ENCODE measurements at regions not wholly inside any gene's neighbourhood (a gene's known extent, or its start where the extent isn't known, plus 50 kb on each side); places are given as distances from the start of the nearest gene placed in this dataset.
A peak's percentile ranks its signal among the peaks of the same experiment; 100 is the strongest.
"Not testable (repeated sequence)": the region's sequence is repeated elsewhere in the genome, so short reads cannot be mapped to it uniquely, and the experiment has no call there.

DNA sequence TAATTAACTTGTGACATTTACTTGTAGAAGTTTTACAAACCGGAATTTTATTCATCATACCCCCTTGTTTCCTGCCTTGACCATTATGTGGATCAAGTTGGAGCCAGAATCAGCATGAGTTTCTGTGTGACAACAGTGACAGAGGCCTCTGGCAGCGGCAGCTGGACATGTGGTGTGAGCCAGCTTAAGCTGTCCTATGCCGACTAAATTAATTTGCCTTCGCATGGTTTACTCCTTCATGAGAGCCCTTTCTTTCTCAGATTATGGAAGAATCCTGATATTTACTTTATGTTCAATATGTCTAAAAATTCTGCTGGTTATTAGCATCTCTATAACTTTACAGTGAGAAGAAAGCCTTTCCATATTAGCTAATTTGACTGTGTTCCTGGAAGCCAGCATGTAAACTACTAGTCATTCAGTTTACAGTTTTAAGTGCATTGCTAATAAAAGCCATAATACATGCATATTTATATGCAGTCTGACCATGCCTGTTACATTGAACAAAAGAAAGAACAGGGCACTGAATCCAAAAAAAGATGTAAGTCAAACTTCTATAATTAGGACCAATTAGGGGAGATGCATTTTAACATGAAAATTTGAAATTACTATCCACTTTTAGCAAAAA lies 495.8 kb upstream of the ACVR2A start:
- DNase-seq, result peak; percentile 41

DNA sequence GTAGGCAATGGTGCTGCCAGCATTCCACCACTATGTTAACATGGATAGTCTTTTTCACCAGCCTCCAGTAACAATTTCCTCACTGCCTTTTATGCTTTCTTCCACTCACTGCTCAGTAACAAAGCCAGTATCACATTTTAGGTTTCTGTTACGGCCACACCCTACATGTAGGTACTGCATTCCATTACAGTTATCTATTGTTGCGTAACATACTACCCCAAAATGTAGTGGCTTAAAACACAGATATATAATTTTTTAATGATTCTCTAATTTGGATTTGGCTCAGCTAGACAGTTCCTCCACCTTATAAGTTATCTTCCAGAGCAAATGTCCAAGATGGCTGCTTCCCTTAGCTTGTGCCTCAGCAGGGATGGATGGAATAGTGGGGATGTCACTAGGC lies 498.7 kb upstream of the ACVR2A start:
- no peak for DNase-seq

DNA sequence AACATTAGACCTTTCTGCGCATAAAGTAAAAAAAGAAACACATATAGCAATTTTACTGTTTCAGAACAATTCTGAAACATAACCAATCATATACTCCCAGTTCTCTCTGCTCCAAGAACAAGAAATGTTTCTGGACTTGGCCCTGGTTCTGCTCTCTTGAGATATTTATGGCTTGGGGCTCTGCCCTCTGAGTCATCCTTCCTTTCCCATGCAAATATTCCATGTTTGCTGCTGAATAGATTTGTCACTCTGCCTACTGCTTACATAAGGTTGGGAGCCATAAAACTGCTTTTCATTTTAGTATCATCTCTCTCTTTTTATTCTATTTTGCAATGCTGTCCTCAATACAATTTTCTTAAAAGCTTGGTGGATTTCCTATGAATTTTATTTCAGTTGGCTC lies 499.6 kb upstream of the ACVR2A start:
- no peak for DNase-seq

DNA sequence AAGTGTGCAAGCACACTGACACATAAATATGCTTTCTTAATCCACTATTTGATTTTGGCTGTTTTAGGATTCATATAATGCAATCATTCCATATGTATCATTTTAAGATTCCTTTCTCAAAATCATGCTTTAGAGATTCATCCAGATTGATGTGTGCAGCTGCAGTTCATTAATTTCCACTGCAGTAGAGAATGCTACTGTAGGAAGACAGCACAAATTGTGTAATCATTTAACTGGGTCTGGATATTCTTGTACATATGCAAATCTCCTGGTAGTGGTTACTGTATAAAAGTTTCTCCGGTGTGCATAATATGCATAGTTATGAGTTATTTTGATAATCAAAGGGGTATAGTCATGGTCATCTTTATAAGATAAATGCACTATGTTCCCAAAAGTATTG lies 502.5 kb upstream of the ACVR2A start:
- no peak for DNase-seq

DNA sequence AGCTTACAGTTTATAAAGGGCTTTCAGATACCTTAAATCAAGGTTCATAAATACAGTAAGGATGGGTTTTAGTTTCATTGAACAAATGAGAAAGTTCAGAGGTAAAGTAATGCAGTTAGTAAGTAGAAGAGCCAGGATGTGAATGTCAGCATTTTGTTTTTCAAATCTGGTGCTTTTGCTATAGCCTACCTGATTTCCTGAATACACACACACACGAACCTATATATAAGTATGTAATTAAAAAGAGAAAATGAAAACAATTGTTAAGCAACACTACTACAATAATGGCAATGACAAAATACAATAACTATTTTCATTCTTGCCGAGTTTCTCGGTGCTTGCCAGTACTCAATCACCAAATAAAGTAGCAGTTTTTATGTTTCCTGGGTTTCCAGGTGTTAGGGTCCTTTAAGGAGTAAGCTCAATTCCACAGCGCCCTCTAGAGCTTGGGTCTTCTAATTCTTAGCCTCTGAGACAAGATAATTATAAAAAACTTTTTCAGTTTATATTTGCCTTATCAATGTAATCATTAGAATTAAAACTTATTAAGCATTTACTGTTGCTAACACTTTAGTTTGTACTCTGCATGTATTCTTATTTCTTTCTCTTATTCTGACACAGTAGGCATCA lies 512.9 kb upstream of the ACVR2A start:
- DNase-seq, result peak; percentile 41

DNA sequence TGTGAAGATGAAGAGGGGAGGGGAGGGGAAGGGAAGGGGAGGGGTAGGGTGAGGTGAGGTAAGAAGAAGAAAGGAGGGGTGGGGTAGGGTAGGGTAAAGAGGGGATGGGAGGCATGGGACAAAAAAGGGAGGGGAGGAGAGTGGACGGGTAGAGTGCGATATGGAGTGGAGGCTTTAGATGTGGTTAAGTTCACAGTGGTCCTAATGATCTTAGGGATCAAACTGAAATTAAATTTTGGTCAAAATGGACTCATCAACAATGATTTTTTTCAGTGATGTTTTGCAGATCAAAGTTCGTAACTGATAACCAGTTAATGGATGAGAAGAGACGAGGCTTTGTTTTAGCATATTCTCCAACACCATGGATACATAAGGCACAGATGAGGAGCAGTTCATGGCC lies 513.9 kb upstream of the ACVR2A start:
- no peak for DNase-seq

DNA sequence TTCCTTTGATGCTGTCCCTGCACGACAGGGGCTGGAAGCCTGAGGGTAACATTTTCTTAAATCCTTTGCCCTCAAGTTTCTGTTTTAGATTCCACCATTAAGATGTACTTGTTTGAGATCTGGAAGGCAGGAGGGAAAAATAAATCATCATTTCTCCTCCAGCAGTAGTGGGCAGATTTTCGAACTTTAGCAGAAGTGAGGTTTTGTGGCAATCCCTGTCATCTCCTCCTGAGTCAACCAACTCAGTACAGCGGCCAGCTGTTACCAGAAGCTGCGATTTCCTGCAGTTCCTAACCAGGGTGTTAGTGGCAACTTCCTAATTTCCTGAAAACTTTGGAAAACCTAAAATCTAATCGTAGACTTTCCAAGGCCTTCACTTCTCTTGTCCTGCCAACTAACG lies 517.2 kb upstream of the ACVR2A start:
- no peak for DNase-seq

DNA sequence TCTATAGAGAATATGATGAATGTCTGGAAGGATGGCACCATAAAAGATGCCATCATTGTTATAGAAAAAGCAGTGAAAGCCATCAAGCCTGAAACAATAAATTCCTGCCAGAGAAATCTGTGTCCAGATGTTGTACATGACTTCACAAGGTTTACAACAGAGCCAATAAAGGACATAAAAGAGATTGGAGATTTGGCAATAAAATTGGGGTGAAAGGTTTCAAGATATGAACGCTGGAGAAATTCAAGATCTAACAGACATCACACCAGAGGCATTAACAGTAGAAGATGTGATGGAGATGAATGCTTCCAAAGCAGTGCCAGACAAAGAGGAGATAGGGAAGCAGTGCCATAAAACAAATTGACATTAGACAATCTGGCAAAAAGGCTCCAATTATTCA lies 518.8 kb upstream of the ACVR2A start:
- DNase-seq, result no peak

DNA sequence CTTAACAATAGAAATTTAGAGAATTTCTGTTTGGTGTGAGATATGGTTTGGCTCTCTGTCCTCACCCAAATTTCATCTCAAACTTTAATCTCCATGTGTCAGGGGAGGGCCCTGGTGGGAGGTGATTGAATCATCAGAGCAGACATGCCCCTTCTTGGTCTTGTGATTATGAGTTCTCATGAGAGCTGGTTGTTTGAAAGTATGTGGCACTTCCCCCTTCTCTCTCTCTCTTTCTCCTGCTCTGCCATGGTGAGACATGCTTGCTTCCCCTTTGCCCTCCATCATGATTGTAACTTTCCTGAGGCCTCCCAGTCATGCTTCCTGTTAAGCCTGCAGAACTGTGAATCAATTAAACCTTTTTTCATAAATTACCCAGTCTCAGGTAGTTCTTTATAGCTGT lies 524.7 kb upstream of the ACVR2A start:
- no peak for DNase-seq

DNA sequence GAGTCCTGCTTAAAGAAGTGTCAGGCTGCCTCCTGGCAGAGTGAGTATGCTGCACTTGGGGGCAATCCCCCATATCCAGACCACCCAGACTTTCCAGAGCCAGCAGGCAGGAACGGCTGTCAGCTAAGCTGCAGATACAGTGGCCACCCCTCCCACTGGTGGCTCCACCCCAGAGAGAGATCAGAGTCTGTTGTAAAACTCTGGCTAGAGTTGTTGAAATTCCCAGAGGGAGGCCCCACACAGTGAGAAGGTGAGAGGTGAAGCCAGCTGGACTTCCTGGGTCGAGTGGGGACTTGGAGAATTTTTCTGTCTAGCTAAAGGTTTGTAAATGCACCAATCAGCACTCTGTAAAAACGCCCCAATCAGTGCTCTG lies 533.8 kb upstream of the ACVR2A start:
- no peak for DNase-seq

DNA sequence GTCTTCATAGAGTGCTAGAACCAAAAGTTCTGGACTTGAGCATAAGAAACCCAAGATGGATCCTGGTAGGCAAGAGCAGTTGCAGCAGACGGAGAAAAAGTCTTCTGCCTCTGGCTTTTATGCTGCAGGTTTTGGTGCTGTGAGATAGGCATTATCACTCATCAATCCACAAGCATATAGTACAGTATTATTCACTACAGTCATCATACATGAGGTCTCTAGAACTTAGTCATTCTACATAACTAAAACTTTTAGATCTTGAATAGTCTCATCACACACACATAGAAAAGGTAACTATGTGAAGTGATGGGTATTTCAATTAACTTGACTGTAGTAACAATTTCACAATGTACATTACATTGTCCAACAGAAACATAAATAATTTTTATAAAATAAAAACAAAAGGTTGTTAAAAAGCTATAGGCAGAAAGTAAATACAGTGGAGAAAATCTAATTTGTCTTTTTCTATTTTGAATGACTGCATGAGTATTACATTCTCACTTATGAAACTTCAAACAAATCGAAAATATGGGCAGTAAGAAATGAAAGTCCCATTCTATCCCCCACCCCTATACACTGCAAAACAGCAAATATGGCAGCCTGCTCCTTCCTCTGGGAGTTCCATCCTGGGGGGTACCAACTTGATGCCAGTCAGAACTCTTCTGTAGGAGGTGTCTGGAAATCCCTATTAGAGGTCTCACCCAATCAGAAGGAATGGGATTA lies 534.3 kb upstream of the ACVR2A start:
- DNase-seq, result no peak

DNA sequence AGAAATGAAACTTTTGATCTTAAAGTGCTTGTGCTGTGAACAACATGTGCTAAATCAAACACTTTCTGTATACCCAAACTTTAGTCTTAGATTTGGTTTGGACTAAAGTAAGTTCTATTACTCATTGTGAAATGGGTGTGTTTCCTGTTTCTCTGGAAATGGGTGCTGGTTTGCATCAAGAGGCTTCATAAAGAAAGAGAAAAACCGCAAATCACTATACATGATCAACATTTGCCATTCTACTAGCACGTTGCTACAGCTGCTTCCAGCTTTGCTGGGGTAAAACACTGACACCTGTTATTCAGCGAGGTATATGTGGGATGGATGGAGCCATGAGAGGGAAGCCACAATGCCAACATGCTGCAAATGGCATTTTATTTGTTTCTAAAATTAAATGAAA lies 547.0 kb upstream of the ACVR2A start:
- DNase-seq, result no peak

DNA sequence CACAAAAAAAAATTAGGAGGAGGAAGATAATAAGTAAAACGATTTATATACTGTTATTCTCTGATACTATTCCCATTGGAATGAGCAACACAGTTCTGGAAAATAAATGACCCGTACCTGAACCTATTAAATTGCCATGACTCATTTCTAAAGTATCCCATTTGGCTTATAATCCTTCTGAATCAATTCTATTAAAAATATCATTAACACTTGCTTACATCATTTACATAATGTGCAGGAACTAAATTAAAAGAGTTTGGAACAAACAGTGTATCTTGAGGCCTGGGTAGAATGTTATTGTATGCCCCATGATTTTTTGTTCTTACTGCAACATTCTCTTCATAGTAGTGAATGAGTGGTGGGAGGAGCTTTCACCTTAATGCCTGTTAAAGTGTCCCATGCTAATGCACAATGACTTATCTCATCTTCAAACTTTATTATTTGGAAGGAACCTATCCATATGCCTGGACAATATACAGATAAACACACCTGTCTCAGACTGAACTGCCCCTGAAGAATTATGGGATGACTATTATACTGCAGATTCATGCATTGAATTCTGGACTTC lies 549.9 kb upstream of the ACVR2A start:
- no peak for DNase-seq

DNA sequence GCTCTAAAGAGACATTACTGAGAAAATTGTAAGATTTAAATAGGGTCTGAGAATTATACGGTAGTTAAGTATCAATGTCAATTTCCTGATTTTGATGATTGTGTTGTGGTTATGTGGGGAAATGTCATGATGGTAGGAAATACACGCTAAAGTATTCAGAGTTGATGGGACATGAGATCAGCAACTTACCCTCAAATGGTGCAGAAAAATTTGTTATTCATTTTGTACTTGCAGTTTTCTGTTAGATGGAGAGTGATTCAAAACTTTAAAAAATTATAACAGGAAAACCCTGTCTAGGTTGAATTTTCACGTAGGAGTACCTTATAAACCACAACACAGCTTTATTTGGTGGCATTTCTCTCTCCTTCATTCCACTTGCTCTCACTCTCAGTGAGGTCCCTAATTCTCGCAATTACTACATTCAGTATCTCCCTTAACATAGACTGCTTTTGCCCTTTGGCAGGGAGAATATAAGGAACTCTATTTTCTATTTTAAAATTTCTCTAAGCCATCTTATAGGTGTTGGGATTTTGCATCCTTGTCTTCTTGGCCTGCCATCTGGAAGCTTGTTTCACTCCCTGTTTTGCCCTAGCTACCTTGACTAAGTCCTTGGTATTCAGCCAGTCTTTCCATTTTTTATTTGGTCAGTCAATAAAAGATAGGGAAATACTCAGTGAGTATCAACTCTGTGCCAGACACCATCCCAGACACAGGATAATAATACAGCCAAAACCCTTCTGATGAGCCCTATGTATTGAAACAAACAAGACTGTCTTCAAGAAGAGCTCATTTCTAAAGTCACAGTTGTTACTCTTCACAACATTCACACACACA lies 550.6 kb upstream of the ACVR2A start:
- no peak for DNase-seq

DNA sequence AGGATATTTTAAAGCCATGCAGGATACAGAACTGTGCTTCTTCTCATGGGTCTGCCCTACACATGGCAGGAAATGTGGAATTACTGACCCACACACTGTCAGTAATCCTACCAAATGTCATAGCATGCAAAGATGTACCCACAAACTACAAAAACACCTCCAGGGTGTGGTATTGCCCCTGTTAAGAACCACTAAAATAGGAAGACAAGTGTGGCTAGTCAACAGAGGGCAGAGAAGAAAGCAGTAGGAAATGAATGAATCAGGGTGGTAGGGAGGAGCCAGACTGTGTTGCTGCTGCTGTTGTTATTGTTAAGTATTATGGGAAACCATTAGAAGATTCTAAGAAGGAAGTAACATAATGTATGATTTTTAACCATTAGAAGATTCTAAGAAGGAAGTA lies 556.7 kb upstream of the ACVR2A start:
- no peak for DNase-seq

DNA sequence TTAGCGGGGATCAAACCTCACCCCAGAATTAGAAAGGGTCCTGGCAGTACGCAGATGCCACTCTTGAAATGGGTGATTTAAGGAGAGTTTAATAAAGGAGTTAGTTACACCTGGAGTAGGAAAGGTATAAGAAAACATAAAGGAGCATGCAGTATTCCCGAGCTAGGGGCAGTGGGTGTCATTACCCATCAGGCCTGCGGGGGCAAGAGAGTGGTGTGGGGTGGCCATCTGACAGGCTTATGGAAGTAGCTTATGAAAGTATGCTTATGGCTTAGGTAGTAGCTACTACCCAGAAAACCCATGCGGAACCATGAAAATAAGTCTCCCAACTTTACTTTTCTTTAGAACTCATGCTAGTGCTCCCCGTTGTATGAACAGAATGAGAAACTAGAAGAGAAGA lies 568.9 kb upstream of the ACVR2A start:
- no peak for DNase-seq

DNA sequence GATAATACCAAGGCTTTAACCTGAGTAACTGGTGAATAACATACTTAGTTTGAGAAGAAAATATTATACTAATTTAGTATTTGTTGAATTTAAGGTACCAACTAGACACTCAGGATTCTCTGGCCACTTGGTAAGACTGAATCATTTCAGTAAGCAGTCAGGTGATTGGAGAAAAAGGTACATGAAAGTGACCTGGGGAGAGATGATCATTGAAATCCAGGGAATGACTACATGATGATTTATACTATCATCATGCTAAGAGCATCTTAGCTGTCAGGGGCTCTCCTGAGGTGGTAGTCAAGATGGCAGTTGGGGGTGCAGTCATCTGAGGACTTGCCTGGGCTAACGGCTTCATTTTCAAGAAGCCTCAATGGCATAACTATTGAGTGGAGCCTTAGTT lies 571.2 kb upstream of the ACVR2A start:
- DNase-seq, result no peak

DNA sequence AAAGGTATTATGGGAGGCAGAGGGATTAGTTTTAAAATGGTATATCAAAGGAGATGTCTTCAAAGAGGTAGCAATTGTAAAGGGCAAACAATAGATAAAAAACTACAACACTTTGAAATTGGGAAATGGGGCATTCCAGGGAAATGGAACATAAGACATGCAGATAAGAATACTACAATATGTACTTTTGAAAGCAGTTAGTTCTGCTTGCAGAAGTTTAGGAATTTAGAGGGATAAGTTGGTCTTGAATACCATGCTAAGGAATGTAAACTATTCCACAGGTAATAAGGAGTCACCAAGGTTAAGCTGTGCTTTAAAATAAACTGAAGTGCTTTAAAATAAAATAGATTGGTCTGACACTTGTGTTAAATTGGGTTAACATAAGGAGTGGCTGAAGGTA lies 571.7 kb upstream of the ACVR2A start:
- no peak for DNase-seq

DNA sequence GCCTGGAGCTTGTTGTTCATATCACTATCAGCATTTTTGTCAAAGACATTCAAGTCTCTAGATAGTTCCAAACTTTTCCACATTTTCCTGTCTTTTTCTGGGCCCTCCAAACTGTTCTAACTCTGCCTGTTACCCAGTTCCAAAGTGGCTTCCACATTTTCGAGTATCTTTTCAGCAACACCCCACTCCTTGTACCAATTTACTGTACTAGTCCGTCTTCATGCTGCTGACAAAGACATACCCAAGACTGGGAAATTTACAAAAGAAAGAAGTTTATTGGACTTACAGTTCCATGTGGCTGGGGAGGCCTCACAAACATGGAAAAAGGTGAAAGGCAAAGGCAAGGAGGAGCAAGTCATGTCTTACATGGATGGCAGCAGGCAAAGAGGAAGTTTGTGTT lies 575.2 kb upstream of the ACVR2A start:
- not testable (repeated sequence) for DNase-seq

DNA sequence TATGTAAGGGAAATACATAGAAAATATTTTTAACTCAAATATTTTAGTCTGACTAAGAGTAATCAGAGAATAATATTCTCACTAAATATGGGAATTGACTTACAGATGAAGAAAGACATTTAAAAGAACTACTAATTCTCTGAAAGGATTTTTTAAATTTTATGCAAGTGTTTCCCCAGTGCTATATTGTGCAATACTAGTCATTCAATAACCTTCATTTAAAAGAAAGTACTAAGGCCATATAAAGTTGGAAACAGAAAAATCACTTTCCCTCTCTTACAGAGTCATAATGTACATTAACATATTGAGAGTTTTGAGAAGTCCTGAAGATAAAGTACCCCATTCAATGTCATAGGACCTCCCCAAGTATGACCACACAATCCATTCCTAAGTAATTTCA lies 584.6 kb upstream of the ACVR2A start:
- DNase-seq, result no peak

DNA sequence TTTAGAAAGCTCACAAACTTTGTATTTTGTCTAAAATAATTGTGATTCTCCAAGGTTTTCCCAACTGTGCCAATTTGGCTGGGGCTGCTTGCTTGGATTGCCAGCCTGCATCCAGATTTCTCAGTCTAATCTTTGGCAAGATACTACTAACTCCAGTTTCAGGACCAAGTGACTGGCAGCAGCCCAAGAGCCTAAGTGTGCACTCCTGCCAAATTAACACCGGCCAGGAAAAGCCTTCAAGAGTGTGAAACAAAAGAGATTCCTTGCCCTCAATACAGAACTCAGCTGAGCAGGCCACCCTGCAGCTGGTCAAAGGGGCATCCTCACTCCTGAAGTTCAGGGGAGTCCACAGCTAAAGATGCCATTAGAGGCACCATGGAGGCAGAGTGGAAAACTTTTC lies 589.0 kb upstream of the ACVR2A start:
- no peak for DNase-seq

DNA sequence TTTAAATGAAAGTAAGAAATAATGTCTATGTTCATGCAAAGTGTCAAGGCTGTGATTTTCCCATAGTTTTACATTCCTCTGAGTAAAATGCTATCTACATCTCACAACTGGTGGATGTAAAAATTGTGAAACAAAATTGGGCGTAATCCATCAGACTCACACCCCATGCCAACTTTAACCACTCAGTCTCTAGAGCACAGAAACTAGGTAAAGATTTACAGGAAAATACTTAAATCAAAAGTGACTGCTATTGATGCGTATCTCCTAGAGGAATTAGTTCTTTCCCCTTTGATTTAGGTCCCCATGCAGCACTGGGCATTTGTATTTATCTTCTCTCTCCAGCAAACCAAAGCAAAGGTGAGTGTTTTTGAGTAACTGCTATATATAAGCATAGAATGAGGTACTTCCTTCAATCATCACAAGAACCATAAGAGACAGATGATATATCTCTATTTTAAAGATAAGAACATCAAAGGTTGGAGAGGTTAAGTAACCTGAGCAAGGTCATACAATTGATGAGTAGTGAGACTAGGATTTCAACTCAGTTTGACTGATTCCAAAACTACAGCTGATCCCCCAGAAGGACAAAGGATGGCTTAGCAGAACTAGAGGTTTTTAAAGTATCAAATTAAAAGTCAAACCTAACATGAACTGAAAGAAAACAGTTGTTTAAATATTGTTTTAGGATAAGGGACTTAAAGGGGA lies 594.0 kb upstream of the ACVR2A start:
- no peak for DNase-seq

DNA sequence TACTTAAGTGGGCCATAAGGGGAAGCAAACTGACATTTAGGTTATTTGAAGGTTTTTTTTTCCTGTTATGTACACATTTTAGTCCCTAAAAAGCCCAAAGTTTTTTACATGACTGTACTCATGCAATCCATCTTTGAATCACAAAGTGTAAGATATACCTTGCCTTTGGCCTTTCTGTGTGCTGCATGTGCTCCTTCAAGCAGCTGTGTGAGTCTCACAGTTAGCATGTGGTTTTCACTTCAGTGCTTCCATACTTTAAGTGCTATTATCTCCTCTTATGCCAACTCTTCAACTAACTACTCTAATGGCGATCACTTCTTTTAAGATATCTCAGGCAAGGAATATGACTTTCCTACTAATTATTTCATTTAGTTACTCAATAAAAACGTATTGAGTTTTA lies 597.1 kb upstream of the ACVR2A start:
- DNase-seq, result no peak

Data from NCI-H146 (cell line).